ENCODE measurements at regions not wholly inside any gene's neighbourhood (a gene's known extent, or its start where the extent isn't known, plus 50 kb on each side); places are given as distances from the start of the nearest gene placed in this dataset.

DNA sequence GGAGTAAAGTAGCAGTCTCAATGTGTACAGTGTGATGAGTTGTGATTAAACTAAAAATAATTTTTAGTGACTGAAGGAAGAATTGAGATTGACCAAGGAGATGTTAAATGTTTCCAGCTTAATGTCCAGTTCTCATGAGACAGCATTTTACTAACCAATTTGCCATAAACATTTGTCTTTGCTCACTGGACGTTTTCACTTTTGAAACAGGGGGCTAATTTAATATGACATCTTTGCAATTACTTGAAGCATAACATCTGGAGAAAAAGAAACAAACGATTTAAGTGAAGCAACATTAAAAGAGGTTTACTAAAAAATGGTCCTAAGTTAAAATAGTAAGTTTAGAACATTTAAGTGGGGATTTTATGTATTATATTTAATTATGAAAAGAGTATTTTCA lies 443.8 kb downstream of the BCKDHB start:
- Histone ChIP-seq H4K20me1 (ENCODE audit: insufficient read depth, low read length) (no peaks in the 10 kb centered on the region; the same call in 1 of the 2 replicates), H3K79me2 (ENCODE audit: insufficient read depth, low read depth, low read length) (no peaks in the 10 kb centered on the region), H3K4me2 (ENCODE audit: low read length) (no peak overlapping the region), H3K4me1 (ENCODE audit: insufficient read depth, low read length, poor library complexity, severe bottlenecking) (no peaks in the 10 kb centered on the region), H2AFZ (ENCODE audit: low read length) (no peak overlapping the region), H3K27ac (ENCODE audit: low read depth, low read length, poor library complexity, severe bottlenecking) (no peak overlapping the region), H3K9me3 (ENCODE audit: low read length) (no peaks in the 10 kb centered on the region), H3K4me3 (ENCODE audit: low read depth, low read length, poor library complexity, severe bottlenecking) (no peak overlapping the region), H3K36me3 (ENCODE audit: insufficient read depth, low read length) (no peaks in the 10 kb centered on the region), H3K9me2 (ENCODE audit: insufficient read depth, low read length) (no peaks in the 10 kb centered on the region)
- TF ChIP-seq, protein P1, sequence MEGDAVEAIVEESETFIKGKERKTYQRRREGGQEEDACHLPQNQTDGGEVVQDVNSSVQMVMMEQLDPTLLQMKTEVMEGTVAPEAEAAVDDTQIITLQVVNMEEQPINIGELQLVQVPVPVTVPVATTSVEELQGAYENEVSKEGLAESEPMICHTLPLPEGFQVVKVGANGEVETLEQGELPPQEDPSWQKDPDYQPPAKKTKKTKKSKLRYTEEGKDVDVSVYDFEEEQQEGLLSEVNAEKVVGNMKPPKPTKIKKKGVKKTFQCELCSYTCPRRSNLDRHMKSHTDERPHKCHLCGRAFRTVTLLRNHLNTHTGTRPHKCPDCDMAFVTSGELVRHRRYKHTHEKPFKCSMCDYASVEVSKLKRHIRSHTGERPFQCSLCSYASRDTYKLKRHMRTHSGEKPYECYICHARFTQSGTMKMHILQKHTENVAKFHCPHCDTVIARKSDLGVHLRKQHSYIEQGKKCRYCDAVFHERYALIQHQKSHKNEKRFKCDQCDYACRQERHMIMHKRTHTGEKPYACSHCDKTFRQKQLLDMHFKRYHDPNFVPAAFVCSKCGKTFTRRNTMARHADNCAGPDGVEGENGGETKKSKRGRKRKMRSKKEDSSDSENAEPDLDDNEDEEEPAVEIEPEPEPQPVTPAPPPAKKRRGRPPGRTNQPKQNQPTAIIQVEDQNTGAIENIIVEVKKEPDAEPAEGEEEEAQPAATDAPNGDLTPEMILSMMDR (conservative IDR thresholded peaks at IDR 0.05; ENCODE audit: low read length), result no peak
- TF ChIP-seq EZH2phosphoT487 (IDR thresholded peaks at IDR 0.05; ENCODE audit: borderline replicate concordance, low read depth, low read length), result no peak
- DNase-seq (ENCODE audit: low spot score), result no peak
- intact Hi-C loops (cut with micrococcal nuclease; ENCODE audit: unreplicated experiment), result no loop called here
- ChIA-PET POLR2A (no interaction called here), CTCF (ENCODE audit: unreplicated experiment) (no interaction called here)
- no TSS peak for BruUV-seq (replicated peaks)

DNA sequence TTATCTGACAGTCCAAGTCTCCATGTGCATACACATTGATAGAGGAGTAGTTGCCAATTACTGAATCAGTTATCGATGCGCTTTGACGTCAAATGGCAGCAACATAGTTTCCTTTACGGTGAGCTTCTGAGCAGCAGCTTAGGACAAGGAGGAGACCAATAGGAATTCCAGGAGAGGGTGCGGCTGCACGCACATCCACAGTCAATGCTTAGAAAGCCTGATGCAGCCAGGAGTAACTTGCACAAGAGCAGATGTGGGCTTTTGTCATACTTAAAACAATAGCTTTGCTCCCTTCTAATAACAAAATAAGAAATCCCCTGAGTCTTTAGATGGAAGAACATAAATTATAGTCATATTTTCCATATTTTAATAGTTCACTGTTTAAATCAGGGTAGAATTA lies 442.1 kb downstream of the BCKDHB start:
- no peaks in the 10 kb centered on the region for H3K9me2 ChIP-seq (ENCODE audit: insufficient read depth, low read length)
- ChIA-PET POLR2A (no interaction called here), CTCF (ENCODE audit: unreplicated experiment) (no interaction called here)
- H4K20me1 ChIP-seq (ENCODE audit: insufficient read depth, low read length), result no peaks in the 10 kb centered on the region; the same call in 1 of the 2 replicates
- intact Hi-C loops (cut with micrococcal nuclease; ENCODE audit: unreplicated experiment), result no loop called here
- no peak for DNase-seq (ENCODE audit: low spot score)
- no peak overlapping the region for H2AFZ ChIP-seq (ENCODE audit: low read length)
- no peaks in the 10 kb centered on the region for H3K9me3 ChIP-seq (ENCODE audit: low read length)
- BruUV-seq (replicated peaks), result no TSS peak
- no peak overlapping the region for H3K4me3 ChIP-seq (ENCODE audit: low read depth, low read length, poor library complexity, severe bottlenecking)
- no peaks in the 10 kb centered on the region for H3K4me1 ChIP-seq (ENCODE audit: insufficient read depth, low read length, poor library complexity, severe bottlenecking)
- no peaks in the 10 kb centered on the region for H3K79me2 ChIP-seq (ENCODE audit: insufficient read depth, low read depth, low read length)
- no peak for TF ChIP-seq EZH2phosphoT487 (IDR thresholded peaks at IDR 0.05; ENCODE audit: borderline replicate concordance, low read depth, low read length)
- TF ChIP-seq, protein P1 (conservative IDR thresholded peaks at IDR 0.05; ENCODE audit: low read length), result no peak
- no peak overlapping the region for H3K4me2 ChIP-seq (ENCODE audit: low read length)
- no peak overlapping the region for H3K27ac ChIP-seq (ENCODE audit: low read depth, low read length, poor library complexity, severe bottlenecking)
- no peaks in the 10 kb centered on the region for H3K36me3 ChIP-seq (ENCODE audit: insufficient read depth, low read length)

GRCh38 chr6:80547827-80548226 lies 441.4 kb downstream of the BCKDHB start:
- Histone ChIP-seq H3K4me1 (ENCODE audit: insufficient read depth, low read length, poor library complexity, severe bottlenecking) (no peaks in the 10 kb centered on the region), H3K4me3 (ENCODE audit: low read depth, low read length, poor library complexity, severe bottlenecking) (no peak overlapping the region), H3K79me2 (ENCODE audit: insufficient read depth, low read depth, low read length) (no peaks in the 10 kb centered on the region), H3K9me3 (ENCODE audit: low read length) (no peaks in the 10 kb centered on the region), H3K27ac (ENCODE audit: low read depth, low read length, poor library complexity, severe bottlenecking) (no peak overlapping the region), H3K36me3 (ENCODE audit: insufficient read depth, low read length) (no peaks in the 10 kb centered on the region), H4K20me1 (ENCODE audit: insufficient read depth, low read length) (no peaks in the 10 kb centered on the region; the same call in 1 of the 2 replicates), H3K9me2 (ENCODE audit: insufficient read depth, low read length) (no peaks in the 10 kb centered on the region), H2AFZ (ENCODE audit: low read length) (no peak overlapping the region), H3K4me2 (ENCODE audit: low read length) (no peak overlapping the region)
- TF ChIP-seq EZH2phosphoT487 (IDR thresholded peaks at IDR 0.05; ENCODE audit: borderline replicate concordance, low read depth, low read length), result no peak
- TF ChIP-seq, protein P1 (conservative IDR thresholded peaks at IDR 0.05; ENCODE audit: low read length), result no peak
- BruUV-seq (replicated peaks), result no TSS peak
- POLR2A ChIA-PET, result no interaction called here
- no peak for DNase-seq (ENCODE audit: low spot score)
- CTCF ChIA-PET (ENCODE audit: unreplicated experiment), result no interaction called here
- intact Hi-C loops (cut with micrococcal nuclease; ENCODE audit: unreplicated experiment), result no loop called here
